Prostate gland (tissue), 2 donors: ENCODE measurements at regions not wholly inside any gene's neighbourhood (a gene's known extent, or its start where the extent isn't known, plus 50 kb on each side); places are given as distances from the start of the nearest gene placed in this dataset.

Experiments
- DNase-seq: peaks from one replicate; pipeline ENCODE4 v3.0.0-alpha.2; 2019; ENCODE audit warnings: low spot score
- H3K27ac ChIP-seq, 2 donors: fragments of 200-600 bp; sonication (generic); 2 replicates each; pipeline ENCODE4 v1.5.1; 2017 to 2019
- H3K27me3 ChIP-seq: fragments of 200-600 bp; sonication (generic); replicated peaks from 2 replicates; pipeline ENCODE4 v1.5.1; 2019; ENCODE audit not compliant: insufficient read depth
- H3K36me3 ChIP-seq, 2 donors: fragments of 200-600 bp; sonication (generic); 1 replicate in 1 of 2; 2 replicates in 1 of 2; pipeline versions ENCODE4 v1.5.1 to v1.8.1; 2017 to 2019
- H3K4me1 ChIP-seq: fragments of 200-600 bp; sonication (generic); replicated peaks from 2 replicates; pipeline ENCODE4 v1.5.1; 2019
- H3K4me3 ChIP-seq, 2 donors: fragments of 200-600 bp; sonication (generic); 2 replicates each; pipeline ENCODE4 v1.5.1; 2017 to 2019
- H3K9me3 ChIP-seq: fragments of 200-600 bp; sonication (generic); 2 replicates; pipeline ENCODE4 v1.5.1; 2017
- CTCF ChIP-seq, 4 experiments: fragments of 200-600 bp in 2 of 4; fragments of 450-650 bp in 2 of 4; sonication (generic) in 2 of 4; IDR thresholded peaks; 1 replicate in 3 of 4; 2 replicates in 1 of 4; pipeline ENCODE4 v1.5.1; 2016 to 2019; ENCODE audit warnings: antibody characterized with exemption in 4 of 4, mild to moderate bottlenecking in 2 of 4, moderate library complexity in 2 of 4
- POLR2A ChIP-seq: fragments of 450-650 bp; IDR thresholded peaks from one replicate; pipeline ENCODE4 v1.6.1; 2016; ENCODE audit warnings: antibody characterized with exemption, mild to moderate bottlenecking
- POLR2AphosphoS5 ChIP-seq: sonication (generic); formaldehyde crosslinking; IDR thresholded peaks from one replicate; pipeline ENCODE4 v1.6.1; 2017; ENCODE audit warnings: antibody characterized with exemption
- WGBS: methylation state at CpG from one replicate; pipeline ENCODE4 v1.1.5; 2018; 5-methylcytosine and 5-hydroxymethylcytosine counted together
- intact Hi-C: fragments of 100-400 bp; cut with DNase I; formaldehyde crosslinking; loops from one replicate; pipeline ENCODE4 v1.14.2; 2022

GRCh38 chr3:155018621-155019330 lies 61.3 kb upstream of the MME start:
- 85% methylated on average over 5 of the region's 5 CpGs for WGBS
- H3K4me3 ChIP-seq, result no peak overlapping the region
- H3K4me1 ChIP-seq, result no peaks in the 10 kb centered on the region
- intact Hi-C loops, result no loop called here
- H3K9me3 ChIP-seq, result no peaks in the 10 kb centered on the region
- H3K36me3 ChIP-seq, result no peaks in the 10 kb centered on the region
- H3K27me3 ChIP-seq, result no peaks in the 10 kb centered on the region
- TF ChIP-seq CTCF (IDR thresholded peaks at IDR 0.05) (no peak), POLR2A (no peak), POLR2AphosphoS5 (no peak)
- no peak for DNase-seq
- no peak overlapping the region for H3K27ac ChIP-seq

DNA sequence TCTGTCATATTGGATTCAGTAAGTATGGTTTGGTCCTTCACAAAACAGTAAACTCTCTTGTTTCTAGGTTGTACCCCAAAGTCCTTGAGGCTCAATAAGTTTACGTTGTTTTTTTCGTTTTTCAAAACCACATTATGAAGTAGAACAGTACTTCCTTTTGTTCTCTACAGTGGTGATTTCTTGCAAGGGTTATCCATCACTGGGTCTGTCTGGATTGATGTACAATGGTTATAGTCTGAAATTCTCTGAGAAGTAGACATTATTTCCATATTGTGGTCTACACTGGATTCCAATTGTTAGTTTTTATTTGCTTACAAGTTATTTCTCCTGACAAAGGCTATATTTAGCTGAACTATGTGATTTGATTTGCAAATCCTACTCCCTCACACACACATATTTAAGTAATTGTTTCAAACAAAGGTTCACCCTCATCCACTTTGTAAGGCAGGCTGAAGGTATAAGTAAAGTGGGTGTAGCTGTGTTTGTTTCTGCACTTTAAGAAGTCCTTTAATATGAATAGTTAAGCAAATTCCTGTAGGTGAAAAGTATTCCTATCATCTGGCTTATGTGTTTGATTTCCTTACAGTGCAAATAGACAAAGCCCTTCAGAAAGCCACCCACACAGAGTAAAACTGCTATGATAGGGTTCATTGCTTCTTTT lies 64.2 kb upstream of the MME start:
- intact Hi-C loops, result no loop called here
- no peaks in the 10 kb centered on the region for H3K9me3 ChIP-seq
- DNase-seq, result no peak
- no peak overlapping the region for H3K4me3 ChIP-seq
- H3K27ac ChIP-seq, result no peak overlapping the region
- WGBS, result 58% methylated on average over 2 of the region's 2 CpGs
- no peak for TF ChIP-seq POLR2A
- no peak for TF ChIP-seq CTCF (IDR thresholded peaks at IDR 0.05)
- TF ChIP-seq POLR2AphosphoS5, result no peak
- H3K4me1 ChIP-seq, result no peaks in the 10 kb centered on the region
- H3K27me3 ChIP-seq, result no peaks in the 10 kb centered on the region
- no peaks in the 10 kb centered on the region for H3K36me3 ChIP-seq

GRCh38 chr3:155014953-155015352 lies 65.2 kb upstream of the MME start:
- no peaks in the 10 kb centered on the region for H3K27me3 ChIP-seq
- intact Hi-C loops, result no loop called here
- no peak for DNase-seq
- no peaks in the 10 kb centered on the region for H3K9me3 ChIP-seq
- H3K4me1 ChIP-seq, result no peaks in the 10 kb centered on the region
- WGBS, result 95% methylated on average over 2 of the region's 2 CpGs
- no peak for TF ChIP-seq POLR2AphosphoS5
- no peak overlapping the region for H3K4me3 ChIP-seq
- no peak overlapping the region for H3K27ac ChIP-seq
- no peaks in the 10 kb centered on the region for H3K36me3 ChIP-seq

DNA sequence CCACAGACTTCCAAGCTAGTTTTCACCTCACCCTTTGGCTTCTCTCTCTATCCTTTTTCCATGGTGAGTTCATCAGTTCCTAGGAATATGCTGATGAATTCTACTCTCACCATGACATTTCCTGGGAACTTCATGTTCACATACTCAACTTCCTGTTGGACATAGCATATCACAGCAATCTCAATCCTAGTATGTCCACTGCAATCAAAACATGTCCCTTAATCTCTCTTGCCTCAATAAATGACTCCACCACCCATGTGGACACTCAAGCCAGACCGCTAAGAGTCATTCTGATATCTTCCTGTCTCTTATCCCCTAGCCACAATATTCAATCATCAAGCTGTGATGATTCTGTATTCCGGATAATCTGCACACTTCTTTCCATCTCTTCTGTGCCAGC lies 66.7 kb upstream of the MME start:
- no peak for DNase-seq
- intact Hi-C loops, result no loop called here
- H3K27me3 ChIP-seq, result no peaks in the 10 kb centered on the region
- no peaks in the 10 kb centered on the region for H3K4me1 ChIP-seq
- H3K9me3 ChIP-seq, result no peaks in the 10 kb centered on the region
- WGBS, result 97% methylated on average over 2 of the region's 2 CpGs
- no peak overlapping the region for H3K4me3 ChIP-seq
- no peaks in the 10 kb centered on the region for H3K36me3 ChIP-seq
- H3K27ac ChIP-seq, result no peak overlapping the region
- no peak for TF ChIP-seq POLR2A

GRCh38 chr3:155012584-155012983 lies 67.5 kb upstream of the MME start:
- no peak overlapping the region for H3K27ac ChIP-seq
- no peak for TF ChIP-seq CTCF (IDR thresholded peaks at IDR 0.05)
- intact Hi-C loops, result no loop called here
- H3K27me3 ChIP-seq, result no peaks in the 10 kb centered on the region
- H3K36me3 ChIP-seq, result no peaks in the 10 kb centered on the region
- H3K4me1 ChIP-seq, result no peaks in the 10 kb centered on the region
- 91% methylated on average over 4 of the region's 4 CpGs for WGBS
- H3K4me3 ChIP-seq, result no peak overlapping the region
- no peak for DNase-seq
- no peaks in the 10 kb centered on the region for H3K9me3 ChIP-seq

DNA sequence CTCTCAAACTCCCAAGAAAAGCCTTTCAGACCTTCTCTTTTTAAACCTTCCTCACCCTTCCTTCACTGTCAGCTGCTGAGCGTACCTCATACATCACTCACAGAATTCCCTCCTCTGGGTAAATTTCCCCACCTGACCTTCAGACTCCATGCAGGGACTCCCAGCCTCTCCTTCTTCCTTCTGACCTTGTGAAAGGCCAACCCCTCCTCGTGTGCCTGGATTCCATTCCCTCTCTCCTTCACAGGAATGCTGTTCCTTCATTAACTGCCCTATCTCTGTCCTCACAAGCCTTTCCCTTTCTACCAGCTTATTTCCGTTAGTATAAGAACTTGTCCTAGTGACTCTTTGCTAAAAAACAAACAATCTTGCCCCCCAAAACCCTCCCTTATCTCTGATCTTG lies 69.7 kb upstream of the MME start:
- TF ChIP-seq POLR2AphosphoS5 (no peak), POLR2A (no peak), CTCF (IDR thresholded peaks at IDR 0.05) (no peak)
- intact Hi-C loops, result no loop called here
- Histone ChIP-seq H3K27me3 (no peaks in the 10 kb centered on the region), H3K9me3 (no peaks in the 10 kb centered on the region), H3K27ac (no peak overlapping the region), H3K4me3 (no peak overlapping the region), H3K4me1 (no peaks in the 10 kb centered on the region), H3K36me3 (no peaks in the 10 kb centered on the region)
- DNase-seq, result no peak
- 76% methylated on average over 3 of the region's 3 CpGs for WGBS
